A549 (cell line): ENCODE measurements at regions not wholly inside any gene's neighbourhood (a gene's known extent, or its start where the extent isn't known, plus 50 kb on each side); places are given as distances from the start of the nearest gene placed in this dataset.
"Not testable (repeated sequence)": the region's sequence is repeated elsewhere in the genome, so short reads cannot be mapped to it uniquely, and the experiment has no call there.

Experiments used
- ATAC-seq, 2 experiments: fragments of 200-7000 bp in 1 of 2; fragments of >200 bp in 1 of 2; cut with Nextera tagmentation in 1 of 2; cut with Tn5 transposase in 1 of 2; 3 replicates each; pipeline versions ENCODE4 v1.8.0 to v1.9.1; 2018 to 2020; ENCODE audit warnings: mild to moderate bottlenecking in 1 of 2, moderate library complexity in 1 of 2
- CTCF ChIA-PET: fragments of 300-600 bp; sonication (Branson Sonifier 250); formaldehyde crosslinking; extraction: SDS; loops from one replicate; lab custom pipeline; 2021; ENCODE audit warnings: antibody characterized with exemption, inconsistent platforms; lab: Yijun Ruan, JAX
- POLR2A ChIA-PET: fragments of 350-600 bp; formaldehyde crosslinking; extraction: SDS; loops from one replicate; lab custom pipeline; 2021; ENCODE audit warnings: antibody characterized with exemption, inconsistent platforms; lab: Yijun Ruan, JAX
- DNase-seq, 2 experiments: peaks; one replicate each; pipeline versions ENCODE4 v3.0.0 to v3.0.0-alpha.2; 2011 to 2016; ENCODE audit warnings: low read depth in 1 of 2, low spot score in 1 of 2
- FAIRE-seq: peaks from 2 replicates; lab custom pipeline; 2011; peaks lifted over from hg19 to GRCh38; lab: Jason Lieb, UNC
- H3K27ac ChIP-seq, 2 experiments: fragments of >200 bp; sonication (Bioruptor Twin); formaldehyde crosslinking; 3 replicates each; pipeline ENCODE4 v1.5.1; 2016 to 2017
- H3K4me1 ChIP-seq: fragments of >200 bp; sonication (Bioruptor Twin); formaldehyde crosslinking; 3 replicates; pipeline ENCODE4 v1.6.1; 2016
- H3K4me2 ChIP-seq: fragments of >200 bp; sonication (Bioruptor Twin); formaldehyde crosslinking; 3 replicates; pipeline ENCODE4 v1.6.1; 2016
- H3K4me3 ChIP-seq: fragments of >200 bp; sonication (Bioruptor Twin); formaldehyde crosslinking; 3 replicates; pipeline ENCODE4 v1.5.1; 2016
- H3K9me3 ChIP-seq: fragments of >200 bp; sonication (Bioruptor Twin); formaldehyde crosslinking; 3 replicates; pipeline ENCODE4 v1.6.1; 2016
- CBX2 ChIP-seq: fragments of 200-600 bp; sonication (generic); IDR thresholded peaks from 2 replicates; pipeline ENCODE4 v1.6.1; 2016; ENCODE audit warnings: low read depth, mild to moderate bottlenecking, borderline replicate concordance
- FOSL2 ChIP-seq, 2 experiments: fragments of 450-650 bp in 1 of 2; fragments of >200 bp in 1 of 2; sonication (Bioruptor Twin) in 1 of 2; formaldehyde crosslinking; IDR thresholded peaks; 2 replicates each; pipeline versions ENCODE4 v1.5.0 to v1.6.1; 2016 to 2020; ENCODE audit warnings: mild to moderate bottlenecking in 1 of 2, moderate library complexity in 1 of 2
- HEYL ChIP-seq: fragments of 250-450 bp; sonication (Bioruptor Pico); IDR thresholded peaks from 2 replicates; pipeline ENCODE4 v1.8.0; 2021; ENCODE audit warnings: mild to moderate bottlenecking, moderate library complexity
- RARB ChIP-seq: fragments of 250-450 bp; sonication (Bioruptor Pico); IDR thresholded peaks from 2 replicates; pipeline ENCODE4 v1.8.0; 2021; ENCODE audit warnings: mild to moderate bottlenecking, moderate library complexity
- RNF2 ChIP-seq: fragments of 200-600 bp; sonication (generic); IDR thresholded peaks from 2 replicates; pipeline ENCODE4 v1.6.1; 2016; ENCODE audit warnings: low read depth, mild to moderate bottlenecking, antibody characterized with exemption, moderate library complexity, borderline replicate concordance
- ZNF302 ChIP-seq: fragments of 250-450 bp; sonication (Bioruptor Pico); IDR thresholded peaks from 2 replicates; pipeline ENCODE4 v1.9.0; 2021; ENCODE audit warnings: inconsistent platforms, mild to moderate bottlenecking, moderate library complexity
- WGBS: methylation state at CpG from one replicate; pipeline ENCODE4 v1.1.6; 2017; ENCODE audit errors: missing lambda C conversion rate; 5-methylcytosine and 5-hydroxymethylcytosine counted together
- TF ChIP-seq, protein P1 (sequence below): IDR thresholded peaks from 2 replicates; pipeline ENCODE4 v1.6.1; 2012
- TF ChIP-seq, protein P2 (sequence below): IDR thresholded peaks from 2 replicates; pipeline ENCODE4 v1.6.1; 2012; ENCODE audit warnings: low read depth, borderline replicate concordance
- TF ChIP-seq, protein P3 (sequence below): fragments of 450-650 bp; IDR thresholded peaks from 2 replicates; pipeline ENCODE4 v1.6.1; 2014; ENCODE audit warnings: antibody characterized with exemption

GRCh38 chr6:150692604-150693003 lies 92.9 kb downstream of the PLEKHG1 start:
- no peaks in the 10 kb centered on the region for H3K4me1 ChIP-seq
- WGBS: 62% methylated on average over 2 of the region's 2 CpGs
- DNase-seq (no peak), FAIRE-seq (no peak), ATAC-seq (no peak)
- H3K4me3 ChIP-seq: no peak overlapping the region
- no peaks in the 10 kb centered on the region for H3K9me3 ChIP-seq
- H3K27ac ChIP-seq: no peak overlapping the region
- no peak overlapping the region for H3K4me2 ChIP-seq
- no peak for TF ChIP-seq CBX2
- ChIA-PET CTCF (no interaction called here), POLR2A (no interaction called here)

DNA sequence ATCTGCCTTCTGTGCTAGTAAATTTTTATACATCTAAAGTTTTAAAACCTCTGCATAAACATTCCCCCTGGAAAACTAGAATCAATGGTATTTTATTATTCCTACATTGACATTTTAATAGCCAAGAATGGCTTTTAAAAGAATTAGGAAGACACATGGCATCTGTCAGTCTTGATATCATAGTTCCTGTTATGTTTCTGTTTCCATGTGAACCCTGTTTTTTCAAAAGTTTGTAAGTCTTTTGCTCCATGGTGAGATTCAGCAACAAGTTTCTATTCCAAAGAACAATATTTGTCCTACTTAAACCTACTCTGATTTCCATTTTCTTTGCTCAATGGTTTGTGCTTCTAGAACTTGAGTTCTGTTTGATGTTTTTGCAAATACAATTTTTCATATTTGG lies 95.2 kb downstream of the PLEKHG1 start:
- ChIA-PET CTCF (no interaction called here), POLR2A (no interaction called here)
- no peak for DNase-seq
- FAIRE-seq: no peak
- Histone ChIP-seq H3K27ac (no peak overlapping the region), H3K4me2 (no peak overlapping the region), H3K4me3 (no peak overlapping the region), H3K9me3 (no peaks in the 10 kb centered on the region), H3K4me1 (no peaks in the 10 kb centered on the region)
- TF ChIP-seq, protein P1, sequence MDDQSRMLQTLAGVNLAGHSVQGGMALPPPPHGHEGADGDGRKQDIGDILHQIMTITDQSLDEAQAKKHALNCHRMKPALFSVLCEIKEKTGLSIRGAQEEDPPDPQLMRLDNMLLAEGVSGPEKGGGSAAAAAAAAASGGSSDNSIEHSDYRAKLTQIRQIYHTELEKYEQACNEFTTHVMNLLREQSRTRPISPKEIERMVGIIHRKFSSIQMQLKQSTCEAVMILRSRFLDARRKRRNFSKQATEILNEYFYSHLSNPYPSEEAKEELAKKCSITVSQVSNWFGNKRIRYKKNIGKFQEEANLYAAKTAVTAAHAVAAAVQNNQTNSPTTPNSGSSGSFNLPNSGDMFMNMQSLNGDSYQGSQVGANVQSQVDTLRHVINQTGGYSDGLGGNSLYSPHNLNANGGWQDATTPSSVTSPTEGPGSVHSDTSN: no peak
- TF ChIP-seq HEYL (CRISPR knock-in tag): no peak
- no peak for ATAC-seq

DNA sequence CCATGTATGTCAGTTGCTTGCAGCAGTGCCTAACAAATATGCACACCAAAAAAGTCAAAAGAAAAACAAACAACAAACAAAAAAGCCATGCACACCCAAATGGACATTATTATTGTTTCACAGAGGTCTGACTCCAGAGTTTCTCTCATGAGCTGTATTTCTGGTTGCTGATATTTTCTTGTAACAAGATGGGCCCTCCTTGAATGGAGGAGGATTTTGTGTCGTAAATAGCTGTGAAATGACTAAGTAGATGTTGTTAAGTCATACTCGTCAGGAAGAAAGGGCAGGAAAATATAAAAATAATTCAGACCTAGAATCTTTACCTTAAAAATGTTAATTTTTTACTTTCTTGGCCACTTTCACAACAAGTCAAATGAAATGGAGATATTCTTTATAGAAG lies 96.0 kb downstream of the PLEKHG1 start:
- ATAC-seq (no peak), FAIRE-seq (no peak), DNase-seq (no peak)
- Histone ChIP-seq H3K4me2 (no peak overlapping the region), H3K27ac (no peak overlapping the region), H3K4me3 (no peak overlapping the region), H3K4me1 (no peaks in the 10 kb centered on the region), H3K9me3 (no peaks in the 10 kb centered on the region)
- ChIA-PET POLR2A (no interaction called here), CTCF (interaction anchor here (0.7 kb wide), 1 partner anchor 408 kb away, joined by 3 read pairs; no protein-coding TSS in a partner anchor)
- WGBS: 36% methylated on average over 2 of the region's 2 CpGs
- TF ChIP-seq, protein P2, sequence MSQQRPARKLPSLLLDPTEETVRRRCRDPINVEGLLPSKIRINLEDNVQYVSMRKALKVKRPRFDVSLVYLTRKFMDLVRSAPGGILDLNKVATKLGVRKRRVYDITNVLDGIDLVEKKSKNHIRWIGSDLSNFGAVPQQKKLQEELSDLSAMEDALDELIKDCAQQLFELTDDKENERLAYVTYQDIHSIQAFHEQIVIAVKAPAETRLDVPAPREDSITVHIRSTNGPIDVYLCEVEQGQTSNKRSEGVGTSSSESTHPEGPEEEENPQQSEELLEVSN: no peak

DNA sequence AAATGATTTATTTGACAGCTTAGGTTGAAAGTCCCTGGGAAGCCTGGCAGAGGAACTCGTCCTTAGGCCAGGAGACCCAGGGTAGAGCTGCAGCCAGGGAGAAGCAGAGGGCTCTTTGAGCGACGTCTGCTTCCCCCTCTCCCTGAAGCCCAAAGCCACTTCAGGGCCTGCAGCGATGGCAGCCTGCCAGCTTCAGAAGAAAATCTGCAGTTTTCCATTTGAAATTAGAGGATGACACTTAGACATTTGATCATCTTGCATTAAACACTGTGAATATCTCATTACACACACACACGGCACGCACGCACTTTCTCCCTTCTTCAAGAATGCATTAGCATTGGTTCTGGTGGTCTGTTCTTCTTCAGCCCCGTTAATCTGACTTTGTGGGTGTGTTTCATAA lies 96.5 kb downstream of the PLEKHG1 start:
- WGBS: 70% methylated on average over 8 of the region's 8 CpGs
- no peak for FAIRE-seq
- ATAC-seq: no peak

DNA sequence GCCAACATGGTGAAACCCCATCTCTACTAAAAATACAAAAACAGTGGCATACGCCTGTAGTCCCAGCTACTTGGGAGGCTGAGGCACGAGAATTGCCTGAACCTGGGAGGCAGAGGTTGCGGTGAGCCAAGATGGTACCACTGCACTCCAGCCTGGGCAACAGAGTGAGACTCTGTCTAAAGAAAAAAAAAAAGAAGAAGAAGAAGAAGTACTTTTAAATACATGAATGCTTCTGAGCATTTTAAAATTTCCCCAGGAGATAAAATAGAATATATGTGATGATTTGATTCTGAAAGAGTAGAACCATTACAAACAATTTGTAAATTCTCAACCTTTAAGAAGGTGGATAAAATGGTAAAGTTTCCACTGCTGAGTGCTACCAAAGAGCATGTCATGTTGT lies 97.2 kb downstream of the PLEKHG1 start:
- H3K4me2 ChIP-seq, H3K4me1 ChIP-seq, H3K27ac ChIP-seq, DNase-seq, CTCF ChIA-PET, POLR2A ChIA-PET, H3K9me3 ChIP-seq, FAIRE-seq, ATAC-seq, H3K4me3 ChIP-seq: not testable (repeated sequence)
- WGBS: 82% methylated on average over 3 of the region's 3 CpGs

More for the DNA sequence above, 96.5 kb downstream of the PLEKHG1 start:
- CTCF ChIA-PET: interaction anchor here (0.7 kb wide), 1 partner anchor 409 kb away, joined by 3 read pairs; no protein-coding TSS in a partner anchor
- no peak for DNase-seq
- no peak overlapping the region for H3K27ac ChIP-seq
- no peaks in the 10 kb centered on the region for H3K4me1 ChIP-seq
- H3K4me2 ChIP-seq: no peak overlapping the region
- TF ChIP-seq FOSL2 (IDR thresholded peaks at IDR 0.05) (no peak), FOSL2 (CRISPR knock-in tag; IDR thresholded peaks at IDR 0.05) (no peak), ZNF302 (CRISPR knock-in tag) (no peak), RARB (CRISPR knock-in tag) (no peak), RNF2 (no peak)
- TF ChIP-seq, protein P3, sequence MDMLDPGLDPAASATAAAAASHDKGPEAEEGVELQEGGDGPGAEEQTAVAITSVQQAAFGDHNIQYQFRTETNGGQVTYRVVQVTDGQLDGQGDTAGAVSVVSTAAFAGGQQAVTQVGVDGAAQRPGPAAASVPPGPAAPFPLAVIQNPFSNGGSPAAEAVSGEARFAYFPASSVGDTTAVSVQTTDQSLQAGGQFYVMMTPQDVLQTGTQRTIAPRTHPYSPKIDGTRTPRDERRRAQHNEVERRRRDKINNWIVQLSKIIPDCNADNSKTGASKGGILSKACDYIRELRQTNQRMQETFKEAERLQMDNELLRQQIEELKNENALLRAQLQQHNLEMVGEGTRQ: no peak
- TF ChIP-seq, protein P1: no peak
- TF ChIP-seq, all 56 proteins: peak for 0
- POLR2A ChIA-PET: no interaction called here
- H3K4me3 ChIP-seq: no peak overlapping the region
- H3K9me3 ChIP-seq: no peaks in the 10 kb centered on the region
